SK-N-MC (cell line): ENCODE measurements at regions not wholly inside any gene's neighbourhood (a gene's known extent, or its start where the extent isn't known, plus 50 kb on each side); places are given as distances from the start of the nearest gene placed in this dataset.

Source experiments
- EZH2 ChIP-seq: fragments of 200-600 bp; sonication (generic); IDR thresholded peaks from one replicate; pipeline ENCODE4 v1.6.1; 2017; ENCODE audit warnings: antibody characterized with exemption
- FOXP2 ChIP-seq: optimal IDR thresholded peaks from 2 replicates; pipeline ENCODE3; 2011; ENCODE audit warnings: mild to moderate bottlenecking, moderate library complexity; ENCODE audit not compliant: insufficient read depth; ENCODE audit errors: extremely low read length, control extremely low read depth
- POLR2AphosphoS5 ChIP-seq: IDR thresholded peaks from 2 replicates; pipeline ENCODE4 v1.6.1; 2012; ENCODE audit warnings: mild to moderate bottlenecking, low read depth, low read length, borderline replicate concordance

DNA sequence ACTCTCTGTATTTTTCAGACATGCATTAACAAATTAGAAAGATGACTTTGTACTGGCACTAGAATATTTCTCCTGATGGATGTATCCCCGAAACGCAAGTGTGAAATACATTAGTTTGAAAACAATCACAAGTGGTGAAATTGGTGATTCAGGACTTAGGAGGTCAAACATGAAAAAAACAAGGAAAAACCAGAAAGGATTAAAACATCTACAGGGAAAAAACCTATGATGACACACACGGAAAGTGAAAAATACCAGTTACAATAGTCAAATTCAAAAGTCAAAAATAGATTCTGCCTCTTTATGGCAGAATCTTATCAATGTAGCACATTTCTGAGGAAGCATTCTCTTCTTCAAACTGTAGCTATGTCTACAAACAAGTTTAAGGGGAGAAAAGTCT lies 129.0 kb upstream of the SGK1 start:
- no peak for TF ChIP-seq EZH2
- TF ChIP-seq POLR2AphosphoS5 = no peak
- TF ChIP-seq FOXP2 = no peak
